A172 (cell line): ENCODE measurements at regions not wholly inside any gene's neighbourhood (a gene's known extent, or its start where the extent isn't known, plus 50 kb on each side); places are given as distances from the start of the nearest gene placed in this dataset.

Experiments used
- DNase-seq: peaks from one replicate; pipeline ENCODE4 v3.0.0-alpha.2; 2015; ENCODE audit warnings: low spot score

- no peak for DNase-seq
These were observed 60.3 kb upstream of the GREM2 start for GRCh38 chr1:240672132-240672811.

- no peak for DNase-seq
These were observed 55.4 kb upstream of the GREM2 start for GRCh38 chr1:240667351-240667750.

- DNase-seq, result no peak
These were observed 54.7 kb upstream of the GREM2 start for GRCh38 chr1:240666568-240667198.

GRCh38 chr1:240663169-240663879 is 51.4 kb upstream of the GREM2 start:
- DNase-seq, result peak; percentile 17
